ENCODE measurements at regions not wholly inside any gene's neighbourhood (a gene's known extent, or its start where the extent isn't known, plus 50 kb on each side); places are given as distances from the start of the nearest gene placed in this dataset.

DNA sequence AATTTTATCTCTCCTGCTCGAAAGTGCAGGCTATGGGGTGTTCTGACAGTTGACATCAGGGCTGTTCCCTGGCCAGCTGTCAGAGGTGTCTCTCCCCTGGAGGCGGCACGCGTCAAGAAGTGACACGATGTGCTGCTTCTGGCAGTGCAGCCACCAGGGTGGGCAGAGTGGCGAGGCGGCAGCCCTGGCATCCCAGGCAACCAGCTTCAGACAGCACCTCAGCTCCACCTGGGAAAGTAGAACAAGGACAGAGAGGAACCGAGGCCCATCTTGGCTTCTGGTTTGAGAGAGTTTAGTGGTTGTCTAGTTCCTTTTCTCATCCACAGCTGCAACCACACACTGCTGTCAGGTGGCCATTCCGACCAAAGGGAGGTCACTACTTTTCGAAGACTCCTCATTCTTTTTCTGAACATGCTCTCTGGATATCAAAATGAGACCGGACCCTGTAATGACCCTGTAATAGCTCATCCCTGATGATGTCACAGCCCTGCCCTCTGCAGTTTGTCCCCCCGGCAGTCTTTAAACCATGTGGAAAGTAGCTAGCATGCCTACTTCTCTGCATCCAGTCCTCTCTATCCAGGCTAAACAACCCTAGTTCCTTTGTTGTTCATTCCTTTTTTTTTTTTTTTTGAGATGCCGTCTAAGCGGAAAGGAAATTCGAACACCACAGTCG is 381.0 kb upstream of the NRP1 start:
- TF ChIP-seq POLR2A (IDR thresholded peaks at IDR 0.05), result no peak
- TF ChIP-seq, protein P1, sequence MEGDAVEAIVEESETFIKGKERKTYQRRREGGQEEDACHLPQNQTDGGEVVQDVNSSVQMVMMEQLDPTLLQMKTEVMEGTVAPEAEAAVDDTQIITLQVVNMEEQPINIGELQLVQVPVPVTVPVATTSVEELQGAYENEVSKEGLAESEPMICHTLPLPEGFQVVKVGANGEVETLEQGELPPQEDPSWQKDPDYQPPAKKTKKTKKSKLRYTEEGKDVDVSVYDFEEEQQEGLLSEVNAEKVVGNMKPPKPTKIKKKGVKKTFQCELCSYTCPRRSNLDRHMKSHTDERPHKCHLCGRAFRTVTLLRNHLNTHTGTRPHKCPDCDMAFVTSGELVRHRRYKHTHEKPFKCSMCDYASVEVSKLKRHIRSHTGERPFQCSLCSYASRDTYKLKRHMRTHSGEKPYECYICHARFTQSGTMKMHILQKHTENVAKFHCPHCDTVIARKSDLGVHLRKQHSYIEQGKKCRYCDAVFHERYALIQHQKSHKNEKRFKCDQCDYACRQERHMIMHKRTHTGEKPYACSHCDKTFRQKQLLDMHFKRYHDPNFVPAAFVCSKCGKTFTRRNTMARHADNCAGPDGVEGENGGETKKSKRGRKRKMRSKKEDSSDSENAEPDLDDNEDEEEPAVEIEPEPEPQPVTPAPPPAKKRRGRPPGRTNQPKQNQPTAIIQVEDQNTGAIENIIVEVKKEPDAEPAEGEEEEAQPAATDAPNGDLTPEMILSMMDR (IDR thresholded peaks at IDR 0.05), result no peak

Data from stomach (tissue), 4 donors.